H1 (cell line): ENCODE measurements at regions not wholly inside any gene's neighbourhood (a gene's known extent, or its start where the extent isn't known, plus 50 kb on each side); places are given as distances from the start of the nearest gene placed in this dataset.
A peak's percentile ranks its signal among the peaks of the same experiment; 100 is the strongest.

ENCODE experiments used
- BRCA1 ChIP-seq: IDR thresholded peaks from 2 replicates; pipeline ENCODE4 v1.6.1; 2012; ENCODE audit warnings: low read depth, low read length, improper control_type of control experiment
- CBX8 ChIP-seq: fragments of 300-800, 300-1000 bp; sonication (generic); IDR thresholded peaks from 2 replicates; pipeline ENCODE4 v1.7.1; 2016; ENCODE audit warnings: low read depth, low read length, borderline replicate concordance
- EZH2 ChIP-seq: fragments of 200-600 bp; sonication (generic); IDR thresholded peaks from 2 replicates; pipeline ENCODE4 v1.7.1; 2012; ENCODE audit warnings: low read depth, mild to moderate bottlenecking, moderate library complexity, low read length, inconsistent platforms; ENCODE audit not compliant: severe bottlenecking
- HDAC2 ChIP-seq, 2 experiments: fragments of 300-600 bp in 1 of 2; sonication (generic) in 1 of 2; IDR thresholded peaks; 2 replicates each; pipeline ENCODE4 v1.6.1; 2011 to 2012; ENCODE audit warnings: low read depth in 2 of 2, low read length in 2 of 2, mild to moderate bottlenecking in 2 of 2, moderate library complexity in 2 of 2, borderline replicate concordance in 1 of 2, inconsistent platforms in 1 of 2
- PHF8 ChIP-seq: fragments of 200-600 bp; sonication (generic); conservative IDR thresholded peaks from 2 replicates; pipeline ENCODE4 v1.7.1; 2012; ENCODE audit warnings: low read depth, mild to moderate bottlenecking, inconsistent platforms, low read length, moderate library complexity
- TEAD4 ChIP-seq: IDR thresholded peaks from 2 replicates; pipeline ENCODE4 v1.6.1; 2012; ENCODE audit warnings: low read depth, low read length, inconsistent platforms, mixed read lengths
- TF ChIP-seq, protein P1 (sequence below): fragments of 300-600 bp; sonication (generic); IDR thresholded peaks from 2 replicates; pipeline ENCODE4 v1.7.1; 2012; ENCODE audit warnings: low read length, moderate library complexity, mild to moderate bottlenecking, inconsistent platforms; ENCODE audit not compliant: insufficient replicate concordance
- TF ChIP-seq, protein P2 (sequence below): IDR thresholded peaks from 2 replicates; pipeline ENCODE4 v1.6.1; 2011; ENCODE audit warnings: low read depth, mild to moderate bottlenecking, low read length; ENCODE audit not compliant: insufficient read depth
- TF ChIP-seq, protein P3 (sequence below): IDR thresholded peaks from 2 replicates; pipeline ENCODE4 v1.6.1; 2012; ENCODE audit warnings: low read length, inconsistent platforms

DNA sequence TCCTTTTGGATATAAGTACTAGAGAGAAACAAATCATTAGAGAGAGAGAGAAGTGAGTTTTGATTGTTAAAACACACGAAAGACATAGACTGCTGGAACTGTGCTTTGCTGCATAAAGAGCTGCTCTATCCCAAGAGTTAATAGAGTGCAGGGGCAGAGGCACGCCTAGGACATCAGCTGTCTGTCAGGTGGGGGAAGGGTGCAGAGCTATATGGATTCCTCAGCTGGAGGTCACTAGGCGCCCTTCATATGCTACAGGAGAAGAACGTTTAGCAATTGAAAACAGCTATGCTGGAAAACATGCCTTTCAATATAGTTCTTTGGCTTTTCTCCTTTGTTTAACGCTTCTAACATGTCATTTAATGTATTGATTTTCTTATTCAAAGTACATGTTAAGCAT, 169.0 kb upstream of the MCHR2 start (continued):
- TF ChIP-seq, protein P1, sequence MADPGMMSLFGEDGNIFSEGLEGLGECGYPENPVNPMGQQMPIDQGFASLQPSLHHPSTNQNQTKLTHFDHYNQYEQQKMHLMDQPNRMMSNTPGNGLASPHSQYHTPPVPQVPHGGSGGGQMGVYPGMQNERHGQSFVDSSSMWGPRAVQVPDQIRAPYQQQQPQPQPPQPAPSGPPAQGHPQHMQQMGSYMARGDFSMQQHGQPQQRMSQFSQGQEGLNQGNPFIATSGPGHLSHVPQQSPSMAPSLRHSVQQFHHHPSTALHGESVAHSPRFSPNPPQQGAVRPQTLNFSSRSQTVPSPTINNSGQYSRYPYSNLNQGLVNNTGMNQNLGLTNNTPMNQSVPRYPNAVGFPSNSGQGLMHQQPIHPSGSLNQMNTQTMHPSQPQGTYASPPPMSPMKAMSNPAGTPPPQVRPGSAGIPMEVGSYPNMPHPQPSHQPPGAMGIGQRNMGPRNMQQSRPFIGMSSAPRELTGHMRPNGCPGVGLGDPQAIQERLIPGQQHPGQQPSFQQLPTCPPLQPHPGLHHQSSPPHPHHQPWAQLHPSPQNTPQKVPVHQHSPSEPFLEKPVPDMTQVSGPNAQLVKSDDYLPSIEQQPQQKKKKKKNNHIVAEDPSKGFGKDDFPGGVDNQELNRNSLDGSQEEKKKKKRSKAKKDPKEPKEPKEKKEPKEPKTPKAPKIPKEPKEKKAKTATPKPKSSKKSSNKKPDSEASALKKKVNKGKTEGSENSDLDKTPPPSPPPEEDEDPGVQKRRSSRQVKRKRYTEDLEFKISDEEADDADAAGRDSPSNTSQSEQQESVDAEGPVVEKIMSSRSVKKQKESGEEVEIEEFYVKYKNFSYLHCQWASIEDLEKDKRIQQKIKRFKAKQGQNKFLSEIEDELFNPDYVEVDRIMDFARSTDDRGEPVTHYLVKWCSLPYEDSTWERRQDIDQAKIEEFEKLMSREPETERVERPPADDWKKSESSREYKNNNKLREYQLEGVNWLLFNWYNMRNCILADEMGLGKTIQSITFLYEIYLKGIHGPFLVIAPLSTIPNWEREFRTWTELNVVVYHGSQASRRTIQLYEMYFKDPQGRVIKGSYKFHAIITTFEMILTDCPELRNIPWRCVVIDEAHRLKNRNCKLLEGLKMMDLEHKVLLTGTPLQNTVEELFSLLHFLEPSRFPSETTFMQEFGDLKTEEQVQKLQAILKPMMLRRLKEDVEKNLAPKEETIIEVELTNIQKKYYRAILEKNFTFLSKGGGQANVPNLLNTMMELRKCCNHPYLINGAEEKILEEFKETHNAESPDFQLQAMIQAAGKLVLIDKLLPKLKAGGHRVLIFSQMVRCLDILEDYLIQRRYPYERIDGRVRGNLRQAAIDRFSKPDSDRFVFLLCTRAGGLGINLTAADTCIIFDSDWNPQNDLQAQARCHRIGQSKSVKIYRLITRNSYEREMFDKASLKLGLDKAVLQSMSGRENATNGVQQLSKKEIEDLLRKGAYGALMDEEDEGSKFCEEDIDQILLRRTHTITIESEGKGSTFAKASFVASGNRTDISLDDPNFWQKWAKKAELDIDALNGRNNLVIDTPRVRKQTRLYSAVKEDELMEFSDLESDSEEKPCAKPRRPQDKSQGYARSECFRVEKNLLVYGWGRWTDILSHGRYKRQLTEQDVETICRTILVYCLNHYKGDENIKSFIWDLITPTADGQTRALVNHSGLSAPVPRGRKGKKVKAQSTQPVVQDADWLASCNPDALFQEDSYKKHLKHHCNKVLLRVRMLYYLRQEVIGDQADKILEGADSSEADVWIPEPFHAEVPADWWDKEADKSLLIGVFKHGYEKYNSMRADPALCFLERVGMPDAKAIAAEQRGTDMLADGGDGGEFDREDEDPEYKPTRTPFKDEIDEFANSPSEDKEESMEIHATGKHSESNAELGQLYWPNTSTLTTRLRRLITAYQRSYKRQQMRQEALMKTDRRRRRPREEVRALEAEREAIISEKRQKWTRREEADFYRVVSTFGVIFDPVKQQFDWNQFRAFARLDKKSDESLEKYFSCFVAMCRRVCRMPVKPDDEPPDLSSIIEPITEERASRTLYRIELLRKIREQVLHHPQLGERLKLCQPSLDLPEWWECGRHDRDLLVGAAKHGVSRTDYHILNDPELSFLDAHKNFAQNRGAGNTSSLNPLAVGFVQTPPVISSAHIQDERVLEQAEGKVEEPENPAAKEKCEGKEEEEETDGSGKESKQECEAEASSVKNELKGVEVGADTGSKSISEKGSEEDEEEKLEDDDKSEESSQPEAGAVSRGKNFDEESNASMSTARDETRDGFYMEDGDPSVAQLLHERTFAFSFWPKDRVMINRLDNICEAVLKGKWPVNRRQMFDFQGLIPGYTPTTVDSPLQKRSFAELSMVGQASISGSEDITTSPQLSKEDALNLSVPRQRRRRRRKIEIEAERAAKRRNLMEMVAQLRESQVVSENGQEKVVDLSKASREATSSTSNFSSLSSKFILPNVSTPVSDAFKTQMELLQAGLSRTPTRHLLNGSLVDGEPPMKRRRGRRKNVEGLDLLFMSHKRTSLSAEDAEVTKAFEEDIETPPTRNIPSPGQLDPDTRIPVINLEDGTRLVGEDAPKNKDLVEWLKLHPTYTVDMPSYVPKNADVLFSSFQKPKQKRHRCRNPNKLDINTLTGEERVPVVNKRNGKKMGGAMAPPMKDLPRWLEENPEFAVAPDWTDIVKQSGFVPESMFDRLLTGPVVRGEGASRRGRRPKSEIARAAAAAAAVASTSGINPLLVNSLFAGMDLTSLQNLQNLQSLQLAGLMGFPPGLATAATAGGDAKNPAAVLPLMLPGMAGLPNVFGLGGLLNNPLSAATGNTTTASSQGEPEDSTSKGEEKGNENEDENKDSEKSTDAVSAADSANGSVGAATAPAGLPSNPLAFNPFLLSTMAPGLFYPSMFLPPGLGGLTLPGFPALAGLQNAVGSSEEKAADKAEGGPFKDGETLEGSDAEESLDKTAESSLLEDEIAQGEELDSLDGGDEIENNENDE: no peak
- TF ChIP-seq HDAC2 (IDR thresholded peaks at IDR 0.05; ENCODE audit: borderline replicate concordance in 1 of 2, low read depth in 2 of 2, low read length in 2 of 2) (0 out of 4 replicates have a peak, but pooled peaks have one; percentile 60 to 75), TEAD4 (no peak), EZH2 (no peak), CBX8 (no peak), BRCA1 (no peak), PHF8 (no peak)
- TF ChIP-seq, protein P2, sequence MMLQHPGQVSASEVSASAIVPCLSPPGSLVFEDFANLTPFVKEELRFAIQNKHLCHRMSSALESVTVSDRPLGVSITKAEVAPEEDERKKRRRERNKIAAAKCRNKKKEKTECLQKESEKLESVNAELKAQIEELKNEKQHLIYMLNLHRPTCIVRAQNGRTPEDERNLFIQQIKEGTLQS: no peak
- TF ChIP-seq, protein P3, sequence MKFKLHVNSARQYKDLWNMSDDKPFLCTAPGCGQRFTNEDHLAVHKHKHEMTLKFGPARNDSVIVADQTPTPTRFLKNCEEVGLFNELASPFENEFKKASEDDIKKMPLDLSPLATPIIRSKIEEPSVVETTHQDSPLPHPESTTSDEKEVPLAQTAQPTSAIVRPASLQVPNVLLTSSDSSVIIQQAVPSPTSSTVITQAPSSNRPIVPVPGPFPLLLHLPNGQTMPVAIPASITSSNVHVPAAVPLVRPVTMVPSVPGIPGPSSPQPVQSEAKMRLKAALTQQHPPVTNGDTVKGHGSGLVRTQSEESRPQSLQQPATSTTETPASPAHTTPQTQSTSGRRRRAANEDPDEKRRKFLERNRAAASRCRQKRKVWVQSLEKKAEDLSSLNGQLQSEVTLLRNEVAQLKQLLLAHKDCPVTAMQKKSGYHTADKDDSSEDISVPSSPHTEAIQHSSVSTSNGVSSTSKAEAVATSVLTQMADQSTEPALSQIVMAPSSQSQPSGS: no peak
